ENCODE measurements at regions not wholly inside any gene's neighbourhood (a gene's known extent, or its start where the extent isn't known, plus 50 kb on each side); places are given as distances from the start of the nearest gene placed in this dataset.
"Not testable (repeated sequence)": the region's sequence is repeated elsewhere in the genome, so short reads cannot be mapped to it uniquely, and the experiment has no call there.

DNA sequence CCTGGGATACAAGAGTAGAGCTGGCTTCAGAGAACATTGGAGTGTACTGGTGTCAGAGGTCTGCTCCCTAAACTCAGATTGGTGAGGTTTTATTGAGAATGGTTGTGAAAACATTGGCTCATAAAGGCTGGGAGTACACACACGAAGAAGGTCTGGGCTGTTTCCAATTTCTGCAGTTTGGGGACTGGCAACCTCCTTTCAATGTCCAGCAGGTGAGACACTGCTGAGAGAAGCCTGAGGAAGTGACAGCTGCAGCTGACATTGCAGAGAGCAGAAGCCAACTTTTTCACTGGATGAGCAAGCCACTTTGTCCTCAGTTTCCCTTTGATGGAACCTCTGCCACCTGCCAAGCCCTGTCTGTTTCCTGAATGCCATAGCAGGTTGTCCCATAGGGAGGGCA, 346.6 kb upstream of the SPRED2 start:
- no peak for DNase-seq

DNA sequence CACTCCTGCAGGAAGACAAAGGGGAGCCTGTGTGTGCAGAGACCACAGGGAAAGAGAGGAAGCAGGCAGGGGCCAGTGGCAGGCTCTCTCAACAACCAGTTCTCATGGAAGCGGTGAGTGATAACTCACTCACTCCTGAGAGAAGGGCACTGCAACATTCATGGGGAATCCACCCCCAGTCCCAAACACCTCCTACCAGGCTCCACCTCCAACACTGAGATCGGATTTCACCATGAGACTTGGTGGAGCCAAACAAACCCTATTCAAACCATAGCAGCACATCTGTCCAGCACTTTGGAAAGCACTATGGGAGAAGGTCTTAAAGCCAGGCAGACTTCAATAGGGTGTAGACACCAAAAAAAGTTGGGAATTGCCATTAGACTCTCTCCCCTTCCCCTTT, 345.7 kb upstream of the SPRED2 start:
- DNase-seq: no peak

DNA sequence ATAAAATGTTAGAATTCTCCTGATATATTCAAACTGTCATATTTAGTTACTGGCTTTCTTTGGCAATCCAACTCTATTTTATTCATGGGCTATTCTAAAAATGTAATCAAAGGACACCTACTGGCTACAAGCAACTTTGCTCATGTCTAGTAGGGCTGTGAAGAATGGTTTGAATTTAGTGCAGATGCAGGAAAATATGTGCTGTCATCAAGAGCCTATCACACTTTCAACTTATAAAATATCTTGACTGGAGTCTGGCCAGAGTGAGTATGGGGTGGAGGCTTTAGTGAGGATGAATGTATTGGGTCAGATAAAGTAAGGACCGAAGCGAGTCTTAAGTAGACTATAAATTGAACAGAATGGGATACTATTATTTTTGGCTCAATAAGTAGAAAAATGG, 343.4 kb upstream of the SPRED2 start:
- DNase-seq: no peak

- no peak for DNase-seq
Observed at GRCh38 chr2:65767946-65768345, 335.5 kb upstream of the SPRED2 start.

DNA sequence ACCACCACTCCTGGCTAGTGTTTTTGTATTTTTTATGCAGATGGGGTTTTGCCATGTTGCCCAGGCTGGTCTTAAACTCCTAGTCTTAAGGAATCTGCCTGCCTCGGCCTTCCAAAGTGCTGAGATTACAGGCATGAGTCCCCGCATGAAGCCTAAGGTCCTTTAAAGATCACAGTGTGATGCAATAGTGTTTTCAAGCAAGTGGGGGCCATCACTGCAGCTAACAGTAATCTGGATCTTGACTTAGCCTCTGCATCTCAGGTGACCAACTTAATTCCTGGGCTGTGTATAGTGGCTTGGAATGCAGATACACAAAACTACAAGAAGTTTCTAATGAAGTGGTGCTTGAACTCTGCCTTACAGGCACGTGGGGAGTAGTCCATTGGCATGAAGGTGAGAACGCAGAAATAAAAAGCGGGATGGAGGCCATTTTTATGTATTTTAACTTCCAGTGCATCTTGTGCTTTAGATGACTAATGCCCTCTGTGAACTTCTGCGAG, 334.4 kb upstream of the SPRED2 start:
- no peak for DNase-seq

GRCh38 chr2:65765376-65765775, 333.0 kb upstream of the SPRED2 start:
- DNase-seq: no peak

DNA sequence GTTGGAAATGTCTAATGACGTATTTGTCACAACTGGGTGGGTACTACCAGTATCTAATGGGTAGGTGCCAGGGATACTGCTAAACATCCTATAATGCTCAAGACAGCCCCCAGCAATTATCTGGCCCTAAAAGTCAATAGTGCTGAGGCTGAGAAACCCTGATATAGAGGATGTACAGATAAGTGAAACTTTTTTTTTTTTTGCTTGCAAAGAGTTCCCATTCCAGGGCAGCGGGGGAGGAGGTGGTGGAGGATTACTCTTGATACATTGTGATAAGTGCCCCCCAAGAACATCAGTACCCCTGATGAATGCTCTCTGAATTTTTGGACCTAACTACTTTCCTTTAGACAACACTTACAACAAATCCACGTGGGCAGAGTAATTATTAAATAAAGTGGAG, 329.7 kb upstream of the SPRED2 start:
- no peak for DNase-seq

- DNase-seq: no peak
Observed at GRCh38 chr2:65754219-65754618, 321.8 kb upstream of the SPRED2 start.

GRCh38 chr2:65751408-65751807, 319.0 kb upstream of the SPRED2 start:
- DNase-seq: no peak

DNA sequence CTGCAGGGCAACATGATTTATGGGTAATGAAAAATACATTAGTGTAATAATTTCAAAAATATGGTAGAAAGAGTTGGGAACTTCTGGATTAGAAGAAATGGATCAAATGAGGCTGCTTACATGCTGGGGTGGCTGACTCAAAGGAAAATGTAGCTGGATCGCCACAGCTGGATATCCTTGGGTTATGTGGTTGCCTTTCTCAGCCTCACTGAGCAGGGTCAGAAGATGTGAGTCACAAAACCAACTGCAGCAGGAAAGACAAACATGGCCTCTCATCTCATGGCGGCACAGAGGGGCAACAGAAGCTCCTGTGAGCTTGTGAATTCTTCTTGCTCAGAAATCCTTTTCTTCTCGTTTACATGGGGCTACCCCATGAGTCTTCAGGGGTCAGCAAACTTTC, 317.1 kb upstream of the SPRED2 start:
- no peak for DNase-seq

- not testable (repeated sequence) for DNase-seq
Observed at GRCh38 chr2:65747875-65748274, 315.5 kb upstream of the SPRED2 start.

- DNase-seq: no peak
Observed at GRCh38 chr2:65746931-65747675, 314.7 kb upstream of the SPRED2 start.

- no peak for DNase-seq
Observed at GRCh38 chr2:65744477-65745200, 312.2 kb upstream of the SPRED2 start.

DNA sequence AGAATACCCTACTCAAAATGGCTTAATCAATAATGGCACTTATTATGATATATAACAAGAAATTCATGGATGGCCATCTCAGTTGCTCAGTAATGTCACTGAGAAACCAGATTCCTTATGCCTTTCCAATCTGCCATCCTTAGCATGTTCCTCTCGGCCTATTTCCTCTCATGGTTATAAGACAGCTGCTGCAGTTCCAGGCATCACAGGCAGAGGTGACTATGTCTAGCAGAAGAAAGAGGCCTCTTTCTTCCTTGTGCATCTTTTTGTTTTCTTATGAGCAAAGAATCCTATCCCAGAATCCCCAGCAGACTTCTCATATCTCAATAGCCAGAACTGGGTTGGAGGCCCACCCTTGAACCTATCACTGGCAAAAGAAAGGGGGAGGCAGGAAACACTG, 310.6 kb upstream of the SPRED2 start:
- DNase-seq: no peak

DNA sequence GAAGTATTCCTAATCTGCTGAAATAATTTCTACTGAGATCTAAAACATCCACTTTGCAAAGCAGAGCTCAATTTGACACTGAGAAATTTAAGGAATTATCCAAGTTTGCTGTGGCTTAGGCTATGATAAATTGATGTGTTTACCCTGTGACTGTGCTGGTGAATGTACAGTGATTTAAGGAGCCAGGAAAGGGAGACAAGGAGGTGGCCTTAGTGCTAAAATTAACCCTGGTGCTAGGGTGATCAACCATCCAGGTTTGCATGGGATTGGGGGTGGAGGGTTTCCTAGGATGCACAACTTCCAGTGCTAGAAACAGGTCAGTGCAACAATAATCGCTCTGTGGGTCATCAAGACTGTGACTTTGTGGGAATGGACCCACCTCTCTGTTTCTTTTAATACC, 307.5 kb upstream of the SPRED2 start:
- DNase-seq: no peak

DNA sequence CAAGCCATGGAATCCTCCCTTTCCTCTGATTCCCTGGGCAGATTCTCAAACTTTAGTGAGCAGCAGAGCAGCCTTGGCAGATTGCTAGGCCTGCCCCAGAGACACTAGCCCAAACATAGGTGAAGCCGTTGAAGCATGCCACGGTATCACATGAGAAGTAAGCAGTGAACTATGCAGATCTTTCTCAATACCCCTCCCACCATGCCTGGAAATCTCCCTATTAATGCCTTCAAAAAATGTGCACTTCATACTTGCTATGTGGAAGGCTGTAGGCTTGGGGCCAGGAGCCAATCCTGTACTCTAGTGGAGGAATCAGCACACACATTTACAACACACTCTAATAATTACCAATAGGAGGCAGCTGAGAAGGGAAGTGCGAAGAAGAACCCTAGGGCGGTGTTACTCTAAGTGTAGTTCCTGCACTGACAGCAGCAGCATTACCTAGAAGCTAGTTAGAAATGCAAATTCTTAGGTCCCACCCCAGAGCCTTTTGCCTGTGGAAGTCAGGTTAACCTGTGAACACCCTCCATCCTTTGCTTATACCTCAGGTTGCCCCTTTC, 305.1 kb upstream of the SPRED2 start:
- DNase-seq: no peak

GRCh38 chr2:65731476-65731875, 299.1 kb upstream of the SPRED2 start:
- no peak for DNase-seq

DNA sequence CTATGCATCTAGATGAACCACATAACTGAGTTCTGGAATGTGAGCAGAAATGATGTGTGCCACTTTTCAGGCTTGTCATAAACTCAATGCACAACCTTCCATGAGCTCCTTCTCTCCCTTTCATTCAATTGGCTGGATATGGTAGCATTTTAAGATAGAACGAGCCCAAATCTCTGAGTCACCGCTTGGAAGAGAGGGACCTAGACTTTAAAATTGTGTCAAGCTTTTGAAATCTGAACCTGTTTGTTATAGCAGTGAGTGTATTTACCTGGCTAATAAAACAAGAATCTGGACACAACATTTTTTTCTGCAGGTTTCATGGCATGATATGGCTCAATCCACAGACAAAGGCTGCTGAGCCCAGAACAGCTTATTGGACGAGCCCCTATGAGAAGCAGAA, 297.8 kb upstream of the SPRED2 start:
- no peak for DNase-seq

GRCh38 chr2:65729246-65729645, 296.8 kb upstream of the SPRED2 start:
- no peak for DNase-seq

DNA sequence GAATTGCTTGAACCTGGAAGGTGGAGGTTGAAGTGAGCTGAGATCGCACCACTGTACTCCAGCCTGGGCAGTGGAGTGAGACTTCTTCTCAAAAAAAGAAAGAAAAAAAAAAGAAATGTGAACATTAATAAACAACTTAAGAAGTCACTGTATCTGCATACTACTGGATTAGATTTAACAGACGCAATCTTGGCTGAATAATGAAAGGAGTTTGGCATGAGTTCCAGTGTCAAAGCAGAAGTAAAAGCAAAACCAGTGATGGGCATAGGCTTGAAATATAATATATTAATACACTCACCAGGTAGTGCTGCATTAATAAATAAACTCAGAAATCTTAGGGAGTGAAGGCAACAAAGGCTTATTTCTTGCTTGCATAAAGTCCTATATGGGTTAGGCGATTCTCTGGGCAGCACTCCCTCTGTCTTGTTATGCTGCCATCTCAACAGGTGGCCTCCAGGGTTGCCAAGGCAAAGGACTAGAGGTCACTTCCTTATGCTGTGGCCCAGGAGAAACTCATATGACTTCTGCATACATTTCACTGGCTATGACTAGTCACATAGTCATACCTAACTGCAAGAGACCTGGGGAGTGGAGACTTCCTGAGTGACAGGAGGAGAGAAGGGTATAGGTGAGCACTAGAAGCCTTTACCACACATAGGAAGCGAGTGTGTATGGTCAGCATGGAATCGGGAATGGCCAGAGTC, 296.2 kb upstream of the SPRED2 start:
- DNase-seq: no peak

DNA sequence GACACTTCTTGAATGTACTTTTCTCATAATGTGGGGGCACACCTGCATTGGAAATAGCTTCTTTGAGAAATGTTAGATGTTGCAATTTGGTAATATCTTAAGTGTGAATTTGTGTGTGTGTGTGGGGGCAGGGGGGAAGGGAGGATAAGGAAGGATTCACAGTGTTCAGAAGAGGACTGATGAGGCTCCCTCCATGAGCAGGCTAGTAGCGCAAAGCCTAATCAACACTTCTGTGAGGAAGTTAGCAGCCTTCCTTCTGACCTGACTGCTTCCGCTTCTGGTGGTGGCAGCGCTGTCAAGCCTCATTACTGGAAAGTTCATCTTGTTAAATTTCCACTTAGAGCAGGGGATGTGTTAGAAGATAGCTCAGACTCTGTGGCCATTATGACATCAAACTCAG, 295.4 kb upstream of the SPRED2 start:
- no peak for DNase-seq

GRCh38 chr2:65727381-65727780, 295.0 kb upstream of the SPRED2 start:
- DNase-seq: no peak

GRCh38 chr2:65724752-65725151, 292.4 kb upstream of the SPRED2 start:
- DNase-seq: no peak

DNA sequence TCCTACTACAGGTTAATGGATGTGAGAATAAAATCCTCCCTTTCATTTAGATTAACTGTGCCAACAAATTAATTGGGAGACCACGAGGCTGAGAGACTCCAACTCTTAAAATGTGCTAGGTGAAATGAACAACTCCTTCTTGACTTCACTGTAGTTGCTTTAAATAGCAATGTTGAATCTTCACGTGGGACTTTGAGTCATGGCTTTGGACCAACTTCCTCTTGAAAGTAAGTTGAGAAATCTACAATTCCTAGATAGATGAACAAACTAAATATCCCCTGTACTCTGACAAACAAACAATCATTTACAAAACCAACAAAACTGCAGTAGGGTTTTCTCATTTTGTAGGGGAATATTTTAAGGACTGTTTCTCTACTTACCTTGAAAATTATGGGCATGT, 291.9 kb upstream of the SPRED2 start:
- no peak for DNase-seq
